Tibial nerve (tissue), 3 donors: ENCODE measurements at regions not wholly inside any gene's neighbourhood (a gene's known extent, or its start where the extent isn't known, plus 50 kb on each side); places are given as distances from the start of the nearest gene placed in this dataset.

Experiments used
- CTCF ChIP-seq, 5 experiments: fragments of 200-600 bp in 3 of 5; fragments of 450-650 bp in 2 of 5; sonication (generic) in 3 of 5; IDR thresholded peaks; one replicate each; pipeline ENCODE4 v1.5.1; 2016 to 2019; ENCODE audit warnings: antibody characterized with exemption in 5 of 5, mild to moderate bottlenecking in 3 of 5, moderate library complexity in 2 of 5
- POLR2A ChIP-seq, 2 donors: fragments of 450-650 bp; IDR thresholded peaks; one replicate each; pipeline ENCODE4 v1.6.1; 2017; ENCODE audit warnings: antibody characterized with exemption in 2 of 2, mild to moderate bottlenecking in 2 of 2, moderate library complexity in 2 of 2

DNA sequence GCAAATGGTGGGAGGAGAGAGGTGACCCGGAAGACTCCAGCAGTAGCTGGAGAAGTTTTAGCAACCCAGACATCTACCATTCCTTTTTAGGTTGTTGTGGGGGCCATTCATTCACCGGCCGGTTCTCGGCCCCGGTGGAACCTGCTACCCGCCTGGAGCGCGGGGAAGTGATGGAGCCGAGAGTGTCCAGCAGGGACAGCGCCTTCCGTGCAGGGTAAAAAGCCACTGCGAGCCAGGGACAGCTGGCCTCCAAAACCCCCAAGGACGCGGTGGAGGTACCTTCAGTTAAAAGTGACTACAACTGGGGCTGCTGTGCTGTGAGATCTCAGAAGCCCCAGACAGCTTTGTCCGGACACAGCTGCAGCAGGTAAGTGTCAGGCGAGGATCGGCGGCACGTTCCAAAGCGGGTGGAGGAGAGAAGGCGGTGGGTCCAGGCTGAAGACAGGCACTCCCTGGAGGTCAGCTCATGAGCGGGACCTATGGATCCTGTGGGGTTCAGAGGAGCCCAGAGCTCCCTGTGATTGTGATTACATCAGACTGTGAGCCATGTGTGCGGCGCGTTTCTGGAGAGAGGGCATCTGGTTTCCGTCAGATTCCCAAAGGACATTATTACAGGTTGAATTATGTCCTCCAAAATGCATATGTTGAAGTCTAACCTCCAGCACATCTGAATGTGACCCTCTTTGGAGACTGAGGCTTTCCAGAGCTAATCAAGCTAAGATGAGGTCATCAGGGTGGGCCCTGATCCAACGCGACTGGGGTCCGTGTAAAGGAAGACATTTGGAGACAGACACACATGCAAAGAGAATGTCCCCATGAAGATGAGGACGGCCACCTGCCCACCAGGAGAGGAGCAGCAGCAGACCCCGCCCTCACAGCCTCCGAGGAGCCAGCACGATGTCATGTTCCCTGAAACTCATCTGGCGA lies 276.3 kb downstream of the EIPR1 start:
- TF ChIP-seq CTCF (IDR thresholded peaks at IDR 0.05): no peak
- no peak for TF ChIP-seq POLR2A (IDR thresholded peaks at IDR 0.05)
